GM10266 (cell line): ENCODE measurements at regions not wholly inside any gene's neighbourhood (a gene's known extent, or its start where the extent isn't known, plus 50 kb on each side); places are given as distances from the start of the nearest gene placed in this dataset.

Experiments used
- DNase-seq: peaks from one replicate; pipeline ENCODE4 v3.0.0; 2012; ENCODE audit errors: extremely low spot score
- TF ChIP-seq, protein P1 (sequence below): IDR thresholded peaks from 2 replicates; pipeline ENCODE4 v1.5.1; 2012; ENCODE audit warnings: mild to moderate bottlenecking, low read depth; ENCODE audit not compliant: control insufficient read depth, insufficient read depth; ENCODE audit errors: missing control alignments

DNA sequence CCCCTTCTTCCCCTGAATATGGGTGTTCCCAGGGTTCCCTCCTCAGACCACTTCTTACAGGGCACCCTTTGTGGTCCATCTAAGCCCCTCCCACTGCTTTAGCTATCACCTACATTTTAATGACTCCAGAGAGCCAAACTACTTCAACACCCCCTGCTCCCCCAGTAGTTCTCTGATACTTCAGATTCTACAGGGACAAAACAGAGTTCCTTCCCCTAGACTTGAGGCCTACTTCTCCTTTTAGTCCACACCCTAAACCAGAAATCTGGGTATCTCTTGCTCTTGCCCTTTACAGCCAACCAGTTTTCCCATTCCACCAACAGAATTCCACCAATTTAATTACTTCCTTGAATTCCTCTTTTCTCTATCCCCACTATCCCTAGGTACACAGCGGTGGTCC lies 107.2 kb downstream of the KCNRG start:
- no peak for DNase-seq
- TF ChIP-seq, protein P1, sequence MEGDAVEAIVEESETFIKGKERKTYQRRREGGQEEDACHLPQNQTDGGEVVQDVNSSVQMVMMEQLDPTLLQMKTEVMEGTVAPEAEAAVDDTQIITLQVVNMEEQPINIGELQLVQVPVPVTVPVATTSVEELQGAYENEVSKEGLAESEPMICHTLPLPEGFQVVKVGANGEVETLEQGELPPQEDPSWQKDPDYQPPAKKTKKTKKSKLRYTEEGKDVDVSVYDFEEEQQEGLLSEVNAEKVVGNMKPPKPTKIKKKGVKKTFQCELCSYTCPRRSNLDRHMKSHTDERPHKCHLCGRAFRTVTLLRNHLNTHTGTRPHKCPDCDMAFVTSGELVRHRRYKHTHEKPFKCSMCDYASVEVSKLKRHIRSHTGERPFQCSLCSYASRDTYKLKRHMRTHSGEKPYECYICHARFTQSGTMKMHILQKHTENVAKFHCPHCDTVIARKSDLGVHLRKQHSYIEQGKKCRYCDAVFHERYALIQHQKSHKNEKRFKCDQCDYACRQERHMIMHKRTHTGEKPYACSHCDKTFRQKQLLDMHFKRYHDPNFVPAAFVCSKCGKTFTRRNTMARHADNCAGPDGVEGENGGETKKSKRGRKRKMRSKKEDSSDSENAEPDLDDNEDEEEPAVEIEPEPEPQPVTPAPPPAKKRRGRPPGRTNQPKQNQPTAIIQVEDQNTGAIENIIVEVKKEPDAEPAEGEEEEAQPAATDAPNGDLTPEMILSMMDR, result no peak

DNA sequence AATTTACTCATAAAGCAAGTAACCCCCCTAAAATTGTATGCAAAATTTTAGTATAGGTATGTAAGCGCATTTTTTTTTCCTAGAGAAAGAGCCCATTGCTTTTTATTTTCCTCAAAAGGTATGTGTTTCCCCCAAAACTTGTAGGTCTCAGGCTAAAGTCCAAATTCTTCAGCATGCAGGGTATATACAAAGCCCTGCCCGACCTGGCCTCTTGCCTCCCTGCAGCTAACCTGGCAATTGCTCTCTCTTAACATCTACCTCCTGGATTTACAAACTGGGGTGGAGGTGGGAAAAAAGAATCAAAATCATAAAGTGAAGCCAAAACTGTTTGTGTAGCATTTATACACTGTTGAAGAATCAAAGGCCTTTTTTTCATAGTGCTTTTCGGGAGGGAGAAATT lies 107.8 kb downstream of the KCNRG start:
- no peak for DNase-seq
- TF ChIP-seq, protein P1, result no peak

DNA sequence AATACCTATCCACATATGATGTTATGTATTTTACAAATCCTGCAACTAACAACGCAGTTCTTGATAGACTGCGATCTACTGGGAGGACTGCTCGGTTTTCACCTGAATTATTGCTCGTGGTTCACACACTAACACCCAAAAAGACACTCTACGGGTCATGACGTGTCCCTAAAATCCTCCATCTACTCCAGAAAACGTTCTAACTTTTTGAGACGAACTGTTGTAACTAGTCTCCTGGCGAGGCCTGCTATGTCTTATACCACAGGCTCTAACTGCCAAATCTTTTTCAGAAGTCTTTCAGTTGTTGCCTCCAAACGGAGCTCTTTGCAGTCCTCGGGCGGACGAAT lies 108.2 kb downstream of the KCNRG start:
- TF ChIP-seq, protein P1, result no peak
- DNase-seq, result no peak

DNA sequence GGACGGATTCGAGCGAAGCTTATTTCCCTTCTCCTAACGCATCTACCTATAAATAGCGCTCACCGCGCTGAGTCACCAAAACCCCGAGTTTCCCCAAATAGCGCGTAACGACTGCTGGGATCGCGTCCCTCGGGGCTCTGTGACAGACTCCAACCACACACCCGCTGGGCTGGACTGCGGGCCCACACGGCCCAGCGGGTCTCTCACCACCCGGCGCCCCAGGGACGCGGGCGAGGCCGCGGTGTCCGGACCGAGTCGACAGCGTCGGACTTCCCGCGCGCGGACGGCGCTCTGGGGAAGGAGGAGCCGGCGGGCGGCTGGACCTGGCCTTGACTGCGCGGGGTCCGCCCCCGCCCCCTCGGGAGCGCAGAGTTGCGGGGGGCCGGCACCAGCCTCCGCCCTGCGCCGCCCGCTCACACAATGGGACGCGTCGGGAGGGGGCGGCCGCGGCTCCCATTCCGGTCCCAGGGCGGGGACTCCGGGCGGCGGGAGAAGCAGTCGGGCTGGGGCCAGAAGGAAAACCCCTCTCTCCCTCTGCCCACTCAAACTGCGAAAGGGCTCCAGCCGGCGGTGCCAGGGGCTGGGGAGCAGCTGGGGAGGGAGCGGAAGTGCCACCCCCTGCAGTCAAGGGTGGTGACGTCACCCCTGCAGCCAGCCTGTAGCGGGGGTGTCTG lies 108.8 kb downstream of the KCNRG start:
- TF ChIP-seq, protein P1, result no peak
- DNase-seq, result peak; percentile 98

DNA sequence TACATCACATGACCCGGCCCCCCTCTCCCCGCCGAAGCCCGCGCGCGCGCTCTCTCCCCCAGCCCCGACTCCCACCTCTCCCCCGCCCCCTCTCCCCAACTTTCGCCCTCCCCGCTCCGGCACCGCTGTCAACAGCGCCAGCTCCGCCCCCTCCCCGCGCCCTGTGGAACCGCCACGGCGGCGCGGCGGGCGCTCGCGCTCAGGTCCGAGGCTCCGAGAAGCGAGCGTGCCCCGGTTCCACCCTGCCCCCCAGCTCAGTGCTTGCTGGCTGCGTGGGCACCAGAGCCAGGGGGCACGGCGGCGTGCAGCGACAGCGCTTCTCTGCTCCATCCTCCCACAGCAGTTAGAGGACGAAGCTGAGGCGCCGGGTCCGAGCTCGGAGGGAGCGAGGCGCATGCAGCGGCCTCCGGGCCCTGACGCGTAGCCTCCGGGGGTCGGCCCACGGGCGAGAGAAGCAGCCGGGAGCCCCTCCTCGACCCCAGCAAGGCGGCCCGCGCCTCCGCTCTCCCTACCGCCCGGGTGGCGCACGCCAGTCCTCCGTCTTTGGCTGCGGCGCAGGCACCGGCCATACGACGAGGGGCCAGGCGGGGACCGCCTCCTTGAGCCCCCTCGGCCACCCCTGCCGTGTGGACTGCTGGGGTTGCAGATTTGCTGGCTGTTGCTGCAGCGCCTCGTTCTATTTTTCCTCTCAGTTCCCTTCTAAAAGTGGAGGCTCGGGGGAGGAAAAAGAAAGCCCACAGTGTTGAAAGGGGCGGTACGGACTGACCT lies 109.5 kb downstream of the KCNRG start:
- peak; percentile 70 for DNase-seq
- TF ChIP-seq, protein P1, result no peak

DNA sequence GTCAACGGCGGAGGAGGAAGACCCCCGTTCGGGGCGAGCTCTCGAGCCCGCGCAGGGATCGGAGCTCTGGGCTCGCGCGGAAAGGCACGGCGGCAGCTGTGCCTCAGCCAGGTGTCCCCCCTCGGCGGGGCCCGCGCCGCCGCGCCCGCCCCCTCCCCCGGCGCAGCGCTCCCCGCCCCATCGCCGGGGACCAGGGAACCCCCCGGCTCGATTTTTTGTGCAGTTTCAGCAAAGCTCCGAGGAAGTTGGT lies 110.0 kb downstream of the KCNRG start:
- DNase-seq, result no peak

More for the DNA sequence above, 110.0 kb downstream of the KCNRG start:
- TF ChIP-seq, protein P1, result no peak
